VCaP (cell line): ENCODE measurements at regions not wholly inside any gene's neighbourhood (a gene's known extent, or its start where the extent isn't known, plus 50 kb on each side); places are given as distances from the start of the nearest gene placed in this dataset.
"Not testable (repeated sequence)": the region's sequence is repeated elsewhere in the genome, so short reads cannot be mapped to it uniquely, and the experiment has no call there.

ENCODE experiments used
- H3K27ac ChIP-seq: fragments of 450-650 bp; 2 replicates; pipeline ENCODE4 v1.5.1; 2017

DNA sequence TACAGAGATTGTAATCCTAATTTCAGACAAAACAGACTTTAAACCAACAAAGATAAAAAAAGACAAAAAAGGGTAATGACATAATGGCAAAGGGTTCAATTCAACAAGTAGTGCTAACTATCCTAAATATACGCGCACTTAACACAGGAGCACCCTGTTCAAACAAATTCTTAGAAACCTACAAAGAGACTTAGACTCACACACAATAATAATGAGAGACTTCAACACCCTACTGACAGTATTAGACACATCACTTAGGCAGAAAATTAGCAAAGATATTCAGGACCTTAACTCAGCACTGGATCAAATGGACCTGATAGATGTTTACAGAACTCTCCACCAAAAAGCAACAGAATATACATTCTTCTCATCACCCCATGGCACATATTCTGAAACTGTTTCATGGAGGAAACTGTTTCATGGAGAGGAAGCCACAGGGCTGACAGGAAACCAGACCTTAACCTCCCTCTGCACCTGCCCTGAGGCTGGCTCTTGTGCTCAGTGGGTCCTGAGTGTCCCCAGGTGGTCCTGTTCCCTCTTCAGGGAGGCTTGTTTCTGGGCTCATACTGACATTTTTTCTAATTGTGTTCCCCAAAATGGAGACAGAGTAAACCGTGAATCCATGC, 54.7 kb downstream of the OR4M2 start:
- not testable (repeated sequence) for H3K27ac ChIP-seq

DNA sequence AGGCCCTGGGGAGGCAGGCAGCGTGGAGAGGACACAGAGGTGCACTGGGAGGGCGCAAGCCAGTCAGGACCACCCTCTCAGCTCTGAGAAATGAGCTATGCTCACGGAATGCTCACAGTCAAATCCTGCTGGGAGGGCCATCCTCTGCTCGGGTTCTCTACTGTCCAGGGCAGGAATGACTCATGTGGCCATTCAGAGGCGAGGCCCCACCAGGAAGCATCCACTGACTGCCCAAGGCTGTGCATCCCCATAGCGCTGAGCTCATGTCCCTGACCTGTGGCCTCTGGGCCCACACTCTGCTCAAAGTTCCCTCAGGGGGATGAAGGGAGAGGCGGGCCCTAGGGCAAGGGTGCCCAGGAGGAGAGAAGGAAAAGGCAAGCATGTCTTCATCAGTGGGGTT, 57.2 kb downstream of the OR4M2 start:
- H3K27ac ChIP-seq, result not testable (repeated sequence)

DNA sequence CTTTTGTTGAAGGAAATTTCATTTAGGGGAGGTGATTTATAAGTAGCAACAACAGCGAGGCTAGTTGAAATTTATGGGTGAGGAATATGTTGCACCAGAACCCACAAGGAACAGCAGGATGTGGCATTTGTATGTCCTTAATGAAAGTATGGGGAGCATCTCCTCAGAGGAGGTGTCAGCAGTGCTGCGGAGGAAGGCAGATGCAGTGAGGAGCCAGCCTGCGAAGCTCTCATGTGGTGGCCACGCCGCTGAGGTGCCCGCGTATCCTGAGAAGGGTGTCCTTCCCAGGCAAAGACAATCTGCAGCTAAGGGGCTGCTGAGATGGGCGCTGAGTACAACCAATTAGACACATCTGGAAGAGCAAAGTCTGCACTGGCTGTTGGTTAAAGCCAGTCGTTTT, 60.8 kb downstream of the OR4M2 start:
- not testable (repeated sequence) for H3K27ac ChIP-seq

DNA sequence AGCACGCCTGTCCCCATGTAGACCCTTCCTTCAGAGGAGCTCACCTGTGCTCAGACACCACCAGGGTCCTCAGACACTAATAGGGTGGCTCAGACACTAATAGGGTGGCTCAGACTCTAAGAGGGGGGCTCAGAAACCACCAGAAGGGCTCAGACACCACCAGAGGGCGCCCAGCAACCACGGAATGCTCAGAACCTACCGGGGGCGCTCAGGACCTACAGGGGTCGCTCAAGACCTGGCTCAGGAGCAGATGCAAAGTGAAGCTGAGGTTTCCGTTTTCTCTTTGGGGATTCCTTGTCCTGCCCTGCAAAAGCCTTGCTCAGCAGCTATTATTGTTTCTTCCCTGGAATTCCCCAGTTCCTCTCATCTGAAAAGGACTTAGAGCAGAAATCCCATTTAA, 67.8 kb downstream of the OR4M2 start:
- not testable (repeated sequence) for H3K27ac ChIP-seq

DNA sequence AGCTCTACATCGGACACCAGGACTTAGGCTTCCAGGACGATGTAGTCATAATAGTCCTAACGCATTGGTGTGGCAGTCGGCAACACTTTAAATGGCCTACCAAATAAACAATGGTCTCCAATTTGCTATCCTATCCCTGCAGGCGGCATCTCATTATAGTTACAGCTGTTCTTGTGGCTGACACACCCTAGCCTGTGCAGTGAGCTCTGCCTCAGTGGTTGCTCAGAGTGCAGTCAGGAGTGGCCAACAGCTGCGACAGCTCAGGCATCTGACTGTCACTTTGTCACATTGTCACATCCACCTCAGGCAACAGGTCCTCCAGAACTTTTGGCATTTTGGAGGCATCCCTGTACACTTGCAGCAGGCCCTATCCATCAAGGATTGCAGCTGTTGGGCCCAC, 77.9 kb downstream of the OR4M2 start:
- not testable (repeated sequence) for H3K27ac ChIP-seq

DNA sequence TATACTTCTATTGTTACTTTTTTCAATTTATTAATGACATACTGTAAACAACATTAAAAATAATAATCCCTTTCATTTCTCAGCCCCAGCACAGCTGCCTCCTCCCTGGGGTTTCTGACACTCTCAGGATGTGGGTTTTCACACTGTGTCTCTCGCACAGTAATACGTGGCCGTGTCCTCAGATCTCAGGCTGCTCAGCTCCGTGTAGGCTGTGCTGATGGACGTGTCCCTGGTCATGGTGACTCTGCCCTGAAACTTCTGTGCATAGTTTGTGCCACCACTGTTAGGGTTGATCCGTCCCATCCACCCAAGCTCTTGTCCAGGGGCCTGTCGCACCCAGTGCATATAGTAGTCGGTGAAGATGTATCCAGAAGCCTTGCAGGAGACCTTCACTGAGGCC, 80.0 kb downstream of the OR4M2 start:
- not testable (repeated sequence) for H3K27ac ChIP-seq

DNA sequence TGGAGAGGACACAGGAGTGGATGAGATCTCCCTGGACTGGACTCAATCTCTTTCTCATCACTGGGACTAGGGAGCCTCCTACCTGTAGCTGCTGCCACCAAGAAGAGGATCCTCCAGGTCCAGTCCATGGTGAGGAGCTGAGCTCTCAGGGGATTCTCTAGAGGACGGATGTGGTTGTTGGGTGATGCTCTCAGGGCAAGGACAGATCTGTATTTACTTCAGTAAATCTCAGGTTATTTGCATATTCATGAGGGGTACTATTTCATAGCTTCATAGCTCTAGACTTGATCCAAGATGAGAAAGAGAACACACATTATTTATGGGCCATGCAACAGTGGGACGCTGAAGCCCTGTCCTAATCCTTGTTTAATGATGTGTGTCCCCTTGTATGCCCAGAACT, 80.4 kb downstream of the OR4M2 start:
- not testable (repeated sequence) for H3K27ac ChIP-seq

DNA sequence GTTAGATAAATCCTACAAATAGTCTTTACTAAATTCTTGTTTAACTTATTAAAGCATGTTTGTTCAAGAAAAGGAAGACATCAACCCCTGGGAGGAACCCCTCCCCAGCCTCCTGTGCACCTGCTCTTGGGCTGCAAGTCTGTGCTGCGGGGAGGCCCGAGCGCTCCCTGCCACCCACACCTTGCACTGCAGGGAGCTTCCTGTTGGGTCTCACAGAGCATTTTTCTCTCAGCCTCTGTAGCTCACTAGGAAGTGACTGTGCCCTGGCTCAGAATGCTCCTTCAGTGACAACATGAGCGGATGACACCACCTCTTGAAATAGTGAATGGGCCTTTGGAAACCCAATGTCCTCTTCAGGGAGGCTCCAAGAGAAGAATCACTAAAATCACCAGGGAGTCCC, 81.1 kb downstream of the OR4M2 start:
- not testable (repeated sequence) for H3K27ac ChIP-seq

DNA sequence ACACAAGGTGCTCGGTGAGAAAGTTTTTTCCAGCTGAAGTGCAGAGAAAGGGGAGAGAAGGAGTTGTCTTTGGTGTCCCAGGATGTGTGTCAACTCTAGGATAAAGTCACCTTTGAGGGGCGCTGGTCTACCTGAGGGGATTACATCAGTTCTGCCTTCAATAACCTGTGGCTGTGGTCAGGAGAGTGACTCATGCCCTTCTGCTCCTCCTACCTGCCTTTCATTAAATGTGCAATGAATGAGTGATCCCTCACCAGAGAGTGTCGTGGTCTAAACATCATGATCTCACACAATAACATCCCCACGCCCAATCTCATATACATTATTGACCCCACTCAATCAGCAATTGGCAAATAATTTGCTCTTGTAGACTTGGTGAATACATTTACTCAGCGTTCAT, 83.4 kb downstream of the OR4M2 start:
- H3K27ac ChIP-seq, result not testable (repeated sequence)

DNA sequence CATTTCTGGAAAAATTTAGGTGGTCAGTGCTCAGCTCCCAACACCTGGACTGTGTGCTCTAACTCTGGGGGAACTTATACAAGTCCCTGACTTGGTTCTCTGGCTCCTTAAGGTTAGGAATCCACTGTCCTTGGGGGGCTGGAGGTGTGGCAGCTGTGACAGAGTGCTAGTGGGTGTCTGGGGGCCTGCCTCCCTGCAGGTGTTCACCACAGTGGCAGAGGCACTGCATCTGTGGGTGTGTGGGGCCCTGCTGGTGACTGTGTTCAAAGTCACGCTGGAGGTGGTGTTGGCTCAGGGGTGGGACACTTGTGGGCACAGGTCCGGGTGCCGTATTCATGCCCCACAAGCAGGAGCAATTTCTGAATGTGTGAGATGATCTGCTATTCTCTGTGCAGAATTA, 87.2 kb downstream of the OR4M2 start:
- not testable (repeated sequence) for H3K27ac ChIP-seq

DNA sequence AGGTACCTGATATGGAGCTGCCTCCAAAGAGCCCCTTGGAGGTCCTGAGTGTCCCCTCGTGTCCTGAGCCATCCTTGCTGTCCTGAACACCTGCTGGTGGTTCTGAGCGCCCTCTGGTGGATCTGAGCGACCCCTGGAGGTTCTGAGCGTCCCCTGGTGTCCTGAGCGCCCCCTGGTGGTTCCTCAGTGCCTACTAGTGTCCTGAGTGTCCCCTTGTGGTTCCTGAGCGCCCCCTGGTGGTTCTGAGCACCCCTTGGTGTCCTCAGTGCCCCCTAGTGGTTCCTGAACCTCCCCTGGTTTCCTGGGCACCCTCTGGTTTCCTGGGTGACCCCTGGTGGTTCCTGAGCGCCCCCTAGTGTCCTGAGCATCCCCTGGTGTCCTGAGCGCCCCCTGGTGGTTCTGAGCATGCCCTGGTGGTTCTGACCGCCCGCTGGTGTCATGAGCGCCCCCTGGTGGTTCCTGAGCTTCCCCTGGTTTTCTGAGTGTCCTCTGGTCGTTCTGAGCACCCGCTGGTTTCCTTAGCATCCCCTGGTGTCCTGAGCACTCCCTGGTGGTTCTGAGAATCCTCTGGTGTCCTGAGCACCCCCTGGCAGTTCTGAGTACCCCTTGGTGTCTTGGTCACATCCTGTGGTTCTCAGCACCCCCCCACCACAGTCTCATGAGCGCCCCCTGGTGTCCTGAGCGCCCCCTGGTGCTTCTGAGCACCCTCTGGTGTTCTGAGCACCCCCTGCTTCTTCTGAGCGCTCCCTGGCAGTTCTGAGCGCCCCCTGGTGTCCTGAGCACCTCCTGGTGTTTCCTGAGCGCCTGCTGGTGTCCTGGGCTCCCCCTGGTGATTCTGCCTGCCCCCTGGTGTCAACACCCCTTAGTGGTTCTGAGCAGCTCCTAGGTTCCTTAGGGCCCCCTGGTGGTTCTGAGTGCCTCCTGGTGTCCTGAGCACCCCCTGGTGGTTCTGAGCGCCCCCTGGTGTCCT, 93.0 kb downstream of the OR4M2 start:
- H3K27ac ChIP-seq, result not testable (repeated sequence)

DNA sequence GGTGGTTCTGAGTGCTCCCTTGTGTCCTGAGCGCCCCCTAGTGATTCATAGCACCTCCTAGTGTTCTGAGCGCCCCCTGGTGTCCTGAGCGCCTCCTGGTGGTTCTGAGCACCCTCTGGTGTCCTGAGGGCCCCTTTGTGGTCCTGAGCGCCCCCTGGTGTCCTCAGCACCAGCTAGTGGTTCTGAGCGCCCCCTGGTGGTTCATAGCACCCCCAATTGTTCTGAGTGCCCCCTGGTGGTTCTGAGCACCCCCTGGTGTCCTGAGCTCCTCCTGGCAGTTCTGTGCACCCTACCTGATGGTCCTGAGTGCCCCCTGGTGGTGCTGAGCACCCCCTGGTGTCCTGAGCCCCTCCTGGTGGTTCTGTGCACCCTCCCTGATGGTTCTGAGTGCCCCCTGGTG, 93.8 kb downstream of the OR4M2 start:
- H3K27ac ChIP-seq, result not testable (repeated sequence)

DNA sequence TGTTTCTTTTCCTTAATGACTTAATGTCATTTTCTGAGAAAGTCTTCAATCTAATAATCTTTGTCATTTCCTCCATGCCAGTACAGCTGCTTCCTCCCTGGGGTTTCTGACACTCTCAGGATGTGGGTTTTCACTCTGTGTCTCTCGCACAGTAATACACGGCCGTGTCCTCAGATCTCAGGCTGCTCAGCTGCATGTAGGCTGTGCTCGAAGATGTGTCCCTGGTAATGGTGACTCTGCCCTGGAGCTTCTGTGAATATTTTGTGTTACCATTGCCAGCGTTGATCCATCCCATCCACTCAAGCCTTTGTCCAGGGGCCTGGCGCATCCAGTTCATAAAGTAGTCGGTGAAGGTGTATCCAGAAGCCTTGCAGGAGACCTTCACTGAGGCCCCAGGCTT, 97.6 kb downstream of the OR4M2 start:
- not testable (repeated sequence) for H3K27ac ChIP-seq

DNA sequence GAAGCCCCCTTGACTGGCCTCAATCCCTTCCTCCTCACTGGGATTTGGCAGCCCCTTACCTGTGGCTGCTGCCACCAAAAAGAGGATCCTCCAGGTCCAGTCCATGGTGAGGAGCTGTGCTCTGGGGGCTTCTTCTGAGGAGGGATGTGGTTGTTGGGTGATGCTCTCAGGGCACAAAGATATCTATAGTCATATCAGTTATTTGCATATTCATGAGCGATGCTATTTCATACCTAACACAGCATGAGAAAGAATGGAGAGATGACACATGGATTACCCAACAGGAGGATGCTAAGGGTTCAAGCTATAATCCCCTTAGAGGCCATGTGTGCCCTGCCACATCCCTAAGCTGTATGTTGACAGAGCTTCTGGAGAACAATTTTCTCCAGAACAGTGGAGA, 98.1 kb downstream of the OR4M2 start:
- not testable (repeated sequence) for H3K27ac ChIP-seq

DNA sequence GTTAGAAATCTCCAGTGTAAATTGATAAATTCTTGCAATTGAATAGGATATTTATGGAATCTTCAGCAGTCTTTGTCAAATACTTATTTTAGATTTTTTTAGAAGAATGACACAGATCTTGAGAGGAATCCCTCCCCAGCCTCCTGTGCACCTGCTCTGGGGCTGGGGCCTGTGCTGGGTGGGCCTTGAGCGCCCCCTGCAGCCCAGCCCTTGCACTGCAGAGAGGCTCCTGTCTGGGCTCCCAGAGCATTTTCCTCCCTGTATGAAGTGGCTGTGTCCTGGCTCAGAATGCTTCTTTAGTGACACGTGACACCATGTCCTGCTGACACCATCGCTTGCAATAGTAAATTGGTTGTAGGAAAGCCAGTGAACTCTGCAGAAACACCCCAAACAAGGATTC, 98.7 kb downstream of the OR4M2 start:
- H3K27ac ChIP-seq, result not testable (repeated sequence)

DNA sequence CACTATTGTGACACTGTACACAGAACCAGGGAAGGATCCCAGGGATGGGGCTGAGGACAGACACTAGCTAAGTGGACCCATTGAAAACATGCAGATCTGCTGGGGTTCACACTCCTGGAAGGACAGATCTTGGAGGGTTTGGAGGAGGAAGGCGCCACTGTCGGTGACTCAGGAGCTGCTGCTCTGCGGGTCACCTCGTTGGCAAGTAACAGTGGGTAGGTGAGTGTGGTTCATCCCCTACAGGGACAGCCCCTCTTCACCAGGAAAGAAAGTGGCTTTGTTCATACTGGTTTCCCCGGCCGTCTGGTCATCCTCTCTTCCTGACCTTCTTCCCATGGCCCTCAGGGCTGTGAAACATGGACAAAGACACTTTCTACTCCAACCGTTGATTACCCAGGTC, 100.3 kb downstream of the OR4M2 start:
- H3K27ac ChIP-seq, result not testable (repeated sequence)

DNA sequence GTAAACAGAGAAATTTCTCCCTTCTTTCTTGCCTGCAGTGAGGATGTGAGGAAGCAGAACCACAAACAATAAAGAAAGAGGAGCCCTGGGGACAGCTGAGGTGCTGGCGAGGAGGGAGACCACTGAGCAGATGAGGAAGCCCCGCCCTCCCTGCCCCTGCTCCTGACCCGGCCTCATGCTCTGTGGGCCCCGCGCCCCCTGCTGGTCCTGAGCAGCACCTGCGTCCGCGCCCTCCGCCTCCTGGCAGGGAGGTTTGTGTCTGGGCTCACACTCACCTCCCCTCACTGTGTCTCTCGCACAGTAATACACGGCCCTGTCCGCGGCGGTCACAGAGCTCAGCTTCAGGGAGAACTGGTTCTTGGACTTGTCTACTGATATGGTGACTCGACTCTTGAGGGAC, 104.4 kb downstream of the OR4M2 start:
- not testable (repeated sequence) for H3K27ac ChIP-seq

DNA sequence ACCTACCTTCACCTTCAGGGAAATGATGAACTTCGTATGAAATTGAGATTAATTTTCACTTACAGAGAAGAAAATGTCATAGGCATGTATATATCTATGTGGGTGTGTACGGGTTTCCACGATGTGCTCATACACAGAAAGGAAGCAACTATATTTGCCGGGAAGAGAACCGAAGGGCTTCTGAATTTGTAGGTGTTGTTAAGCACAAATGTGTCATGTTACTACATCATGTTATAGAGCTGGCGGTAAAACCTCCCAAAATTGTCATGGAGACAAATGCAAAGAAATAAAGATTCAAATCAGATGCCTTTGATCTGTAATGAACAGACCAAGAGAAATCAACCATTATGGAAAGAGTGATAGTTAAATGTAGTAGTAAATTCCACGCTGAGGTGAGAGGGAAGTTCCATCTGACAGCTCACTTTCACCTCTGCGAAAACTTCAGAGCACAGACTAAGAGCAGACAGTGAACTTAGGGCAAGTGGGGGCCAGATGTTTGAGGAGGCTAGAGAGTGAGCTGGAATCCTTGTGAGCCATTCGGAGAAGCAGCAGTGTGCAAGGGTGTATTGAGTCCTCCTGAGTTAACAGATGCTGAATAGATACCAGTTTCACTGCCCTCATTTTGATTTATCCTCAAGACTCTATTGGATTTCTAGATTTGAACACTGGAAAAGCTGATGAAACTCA, 106.7 kb downstream of the OR4M2 start:
- not testable (repeated sequence) for H3K27ac ChIP-seq

DNA sequence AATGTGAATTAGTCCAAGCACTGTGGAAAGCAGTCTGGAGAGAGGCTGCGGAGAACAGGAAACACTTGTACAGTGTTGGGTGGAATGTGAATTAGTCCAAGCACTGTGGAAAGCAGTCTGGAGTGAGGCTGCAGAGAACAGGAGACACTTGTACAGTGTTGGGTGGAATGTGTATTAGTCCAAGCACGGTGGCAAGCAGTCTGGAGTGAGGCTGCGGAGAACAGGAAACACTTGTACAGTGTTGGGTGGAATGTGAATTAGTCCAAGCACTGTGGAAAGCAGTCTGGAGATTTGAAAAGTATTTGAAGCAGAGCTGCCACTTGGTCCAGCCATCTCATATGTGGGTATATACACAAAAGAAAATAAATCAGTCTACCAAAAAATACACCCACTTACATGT, 111.5 kb downstream of the OR4M2 start:
- H3K27ac ChIP-seq, result not testable (repeated sequence)

DNA sequence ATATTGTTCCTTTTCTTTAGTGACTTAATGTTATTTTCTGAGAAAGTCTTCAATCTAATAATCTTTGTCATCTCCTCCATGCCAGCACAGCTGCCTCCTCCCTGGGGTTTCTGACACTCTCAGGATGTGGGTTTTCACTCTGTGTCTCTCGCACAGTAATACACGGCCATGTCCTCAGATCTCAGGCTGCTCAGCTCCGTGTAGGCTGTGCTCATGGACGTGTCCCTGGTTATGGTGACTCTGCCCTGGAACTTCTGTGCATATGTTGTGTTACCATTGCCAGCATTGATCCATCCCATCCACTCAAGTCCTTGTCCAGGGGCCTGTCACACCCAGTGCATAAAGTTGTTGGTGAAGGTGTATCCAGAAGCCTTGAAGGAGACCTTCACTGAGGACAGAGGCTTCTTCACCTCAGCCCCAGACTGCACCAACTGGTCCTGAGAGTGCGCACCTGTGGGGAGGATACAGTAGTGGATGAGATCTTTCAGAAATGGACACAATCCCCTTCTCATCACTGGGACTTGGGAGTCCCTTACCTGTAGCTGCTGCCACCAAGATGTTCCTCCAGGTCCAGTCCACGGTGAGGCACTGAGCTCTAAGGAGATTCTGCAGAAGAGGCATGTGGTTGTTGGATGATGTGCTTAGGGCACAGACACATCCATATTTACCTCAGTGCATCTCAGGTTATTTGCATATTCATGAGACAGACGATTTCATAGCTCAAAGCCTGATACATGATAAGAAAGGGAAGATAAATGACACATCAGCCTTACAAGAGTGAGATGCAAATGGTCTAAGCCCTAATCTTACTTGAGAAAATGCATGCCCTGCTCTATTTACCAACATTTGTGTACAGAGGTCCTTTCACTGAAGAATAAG, 114.7 kb downstream of the OR4M2 start:
- not testable (repeated sequence) for H3K27ac ChIP-seq

DNA sequence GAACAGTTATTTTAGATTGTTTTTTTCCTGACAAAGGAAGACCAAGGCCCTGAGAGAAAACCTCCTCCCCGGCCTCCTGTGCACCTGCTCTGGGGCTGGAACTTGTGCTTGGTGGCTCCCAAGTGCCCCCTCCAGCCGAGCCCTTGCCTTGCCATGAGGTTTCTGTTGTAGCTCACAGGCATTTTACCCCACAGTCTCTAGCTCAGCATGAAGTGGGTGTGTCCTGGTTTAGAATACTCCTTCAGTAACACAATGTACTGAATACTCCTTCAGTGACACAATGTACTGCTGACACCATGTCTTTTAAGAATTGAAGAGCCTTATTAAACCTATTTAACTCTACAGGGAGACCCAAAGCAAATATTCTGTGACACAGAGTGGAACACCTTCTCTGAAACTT, 116.1 kb downstream of the OR4M2 start:
- not testable (repeated sequence) for H3K27ac ChIP-seq

DNA sequence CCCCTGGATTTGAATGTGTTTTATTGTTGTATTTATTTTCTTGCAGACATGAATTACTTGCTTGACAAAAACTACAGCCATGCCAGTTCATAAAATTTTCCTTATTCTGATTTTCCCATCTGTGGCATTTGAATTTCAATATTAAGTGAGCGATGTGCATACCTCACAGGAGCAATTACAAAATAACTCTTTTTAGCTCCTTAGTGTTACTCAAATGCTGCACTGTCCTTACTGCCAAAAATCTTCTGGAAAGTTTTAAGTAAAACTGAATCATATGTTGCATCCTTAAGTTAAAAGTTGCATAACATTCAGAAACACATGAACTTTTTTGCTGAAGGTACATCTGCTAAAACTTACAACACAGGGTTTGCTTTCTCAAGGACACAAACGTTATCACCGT, 120.1 kb downstream of the OR4M2 start:
- not testable (repeated sequence) for H3K27ac ChIP-seq
